ENCODE measurements at regions not wholly inside any gene's neighbourhood (a gene's known extent, or its start where the extent isn't known, plus 50 kb on each side); places are given as distances from the start of the nearest gene placed in this dataset.
"Not testable (repeated sequence)": the region's sequence is repeated elsewhere in the genome, so short reads cannot be mapped to it uniquely, and the experiment has no call there.

DNA sequence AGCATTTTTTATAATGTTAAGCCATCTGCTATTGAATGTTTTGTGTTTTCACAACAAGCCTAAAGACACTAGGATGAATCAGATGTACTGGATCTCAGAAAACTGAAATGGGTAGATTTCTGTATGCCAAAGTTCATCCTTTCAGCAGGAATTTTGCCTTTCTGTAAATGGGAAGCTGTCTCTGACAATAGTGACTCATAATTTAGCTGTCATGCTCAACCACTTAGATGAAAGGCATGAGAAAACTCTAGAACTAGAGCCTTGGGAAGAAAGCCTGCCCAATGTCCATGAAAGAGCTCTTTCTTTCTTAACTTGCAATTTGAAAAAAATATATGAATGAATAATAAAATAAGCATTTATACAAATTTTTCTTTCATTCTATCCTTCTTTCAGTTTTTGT, 616.0 kb upstream of the EDIL3 start:
- H3K4me1 ChIP-seq: no peaks in the 10 kb centered on the region
- H3K36me3 ChIP-seq: no peaks in the 10 kb centered on the region
- H3K9me3 ChIP-seq: no peaks in the 10 kb centered on the region
- DNase-seq (no peak), ATAC-seq (ENCODE audit: low FRiP score in 2 of 2) (no peak)
- TF ChIP-seq EP300 (IDR thresholded peaks at IDR 0.05) (no peak), POLR2A (IDR thresholded peaks at IDR 0.05) (no peak), POLR2AphosphoS5 (IDR thresholded peaks at IDR 0.05) (no peak), CTCF (IDR thresholded peaks at IDR 0.05) (no peak)
- H3K27me3 ChIP-seq: no peaks in the 10 kb centered on the region
- H3K27ac ChIP-seq: no peak overlapping the region
- no peak overlapping the region for H3K4me3 ChIP-seq

GRCh38 chr5:85002026-85002425, 617.3 kb upstream of the EDIL3 start:
- H3K36me3 ChIP-seq: not testable (repeated sequence)

DNA sequence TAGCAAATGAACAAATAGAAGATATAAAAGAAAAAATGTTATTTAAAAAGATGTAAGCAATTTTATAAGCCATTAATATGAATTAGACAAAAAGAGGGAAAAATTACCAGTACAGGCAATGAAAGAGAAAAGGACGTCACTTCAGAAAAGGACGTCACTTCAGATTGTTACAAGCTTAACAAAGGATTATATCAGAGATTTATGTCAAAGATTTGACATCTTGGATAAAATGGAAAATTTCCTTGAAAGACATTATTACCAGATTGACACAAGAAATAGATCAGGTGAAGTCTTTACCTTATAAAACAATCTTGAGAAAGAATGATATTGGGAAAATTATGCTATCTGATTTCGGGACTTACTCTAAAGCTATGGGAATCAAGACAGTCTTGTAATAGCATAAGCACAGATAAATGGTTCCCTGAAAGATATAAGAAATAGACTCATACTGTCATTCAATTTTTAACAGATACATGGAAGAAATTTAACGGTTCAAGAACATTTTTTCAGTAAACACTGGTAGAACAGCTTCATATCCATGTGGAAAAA, 625.4 kb upstream of the EDIL3 start:
- DNase-seq (no peak), ATAC-seq (ENCODE audit: low FRiP score in 2 of 2) (no peak)
- no peaks in the 10 kb centered on the region for H3K36me3 ChIP-seq
- H3K4me1 ChIP-seq: no peaks in the 10 kb centered on the region
- H3K9me3 ChIP-seq: no peaks in the 10 kb centered on the region
- no peaks in the 10 kb centered on the region for H3K27me3 ChIP-seq
- TF ChIP-seq EP300 (IDR thresholded peaks at IDR 0.05) (no peak), POLR2A (IDR thresholded peaks at IDR 0.05) (no peak), CTCF (IDR thresholded peaks at IDR 0.05) (no peak), POLR2AphosphoS5 (IDR thresholded peaks at IDR 0.05) (no peak)
- H3K27ac ChIP-seq: no peak overlapping the region
- H3K4me3 ChIP-seq: no peak overlapping the region
- WGBS, 2 donors: 90 to 94% methylated on average over 4 of the region's 4 CpGs

More at GRCh38 chr5:85002026-85002425, 617.3 kb upstream of the EDIL3 start:
- not testable (repeated sequence) for H3K9me3 ChIP-seq; DNase-seq; ATAC-seq (ENCODE audit: low FRiP score in 2 of 2); H3K4me3 ChIP-seq; H3K27ac ChIP-seq; H3K4me1 ChIP-seq; H3K27me3 ChIP-seq
- 94 to 95% methylated on average over 9 of the region's 9 CpGs for WGBS, 2 donors

GRCh38 chr5:85017261-85017660, 632.6 kb upstream of the EDIL3 start:
- Histone ChIP-seq H3K4me1 (no peaks in the 10 kb centered on the region), H3K9me3 (no peaks in the 10 kb centered on the region), H3K36me3 (no peaks in the 10 kb centered on the region), H3K27me3 (no peaks in the 10 kb centered on the region), H3K4me3 (no peak overlapping the region), H3K27ac (no peak overlapping the region)
- DNase-seq: no peak
- WGBS, 2 donors: 81 to 83% methylated on average over 2 of the region's 2 CpGs
- ATAC-seq (ENCODE audit: low FRiP score in 2 of 2): no peak
- TF ChIP-seq CTCF (IDR thresholded peaks at IDR 0.05): no peak
- TF ChIP-seq POLR2A (IDR thresholded peaks at IDR 0.05): no peak
- TF ChIP-seq EP300 (IDR thresholded peaks at IDR 0.05): no peak
- no peak for TF ChIP-seq POLR2AphosphoS5 (IDR thresholded peaks at IDR 0.05)

DNA sequence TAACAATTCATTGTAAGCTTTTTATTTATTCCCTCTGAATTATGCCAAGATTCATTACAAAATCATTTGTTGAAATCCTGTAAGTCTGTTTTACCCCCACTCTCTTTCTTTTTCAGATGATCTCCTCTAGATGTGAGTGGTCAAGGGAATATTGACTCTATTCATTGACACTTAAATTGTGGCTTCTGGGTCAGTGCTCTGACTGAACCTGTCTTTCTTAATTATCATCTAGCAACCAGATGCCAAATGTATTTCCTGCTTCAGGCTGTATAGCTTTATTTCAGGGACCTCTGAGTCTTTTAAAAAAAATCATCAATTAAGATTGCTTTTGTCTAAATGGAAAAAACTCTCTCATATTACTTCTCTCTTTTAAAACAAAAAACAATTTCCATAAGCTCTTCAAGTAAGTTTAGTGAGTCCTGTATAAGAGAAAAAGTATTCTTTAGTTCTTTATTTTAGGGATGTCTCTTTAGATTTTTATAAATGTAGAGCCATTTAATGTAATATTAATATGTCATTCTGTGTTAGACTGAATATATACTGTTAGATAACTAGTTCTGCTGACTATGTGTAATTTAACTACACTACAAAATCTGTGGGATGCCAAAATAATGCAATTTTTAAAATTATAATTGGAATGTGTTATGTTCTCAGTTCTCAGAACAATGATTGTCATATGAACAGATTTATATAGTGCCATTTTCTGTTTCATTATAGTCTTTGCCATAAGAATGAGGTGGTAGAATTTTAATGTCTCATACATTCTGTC, 645.8 kb upstream of the EDIL3 start:
- no peaks in the 10 kb centered on the region for H3K4me1 ChIP-seq
- no peaks in the 10 kb centered on the region for H3K27me3 ChIP-seq
- H3K36me3 ChIP-seq: no peaks in the 10 kb centered on the region
- H3K9me3 ChIP-seq: no peaks in the 10 kb centered on the region
- H3K27ac ChIP-seq: no peak overlapping the region
- TF ChIP-seq POLR2AphosphoS5 (IDR thresholded peaks at IDR 0.05) (no peak), CTCF (IDR thresholded peaks at IDR 0.05) (no peak), EP300 (IDR thresholded peaks at IDR 0.05) (no peak), POLR2A (IDR thresholded peaks at IDR 0.05) (no peak)
- H3K4me3 ChIP-seq: no peak overlapping the region
- no peak for ATAC-seq (ENCODE audit: low FRiP score in 2 of 2)
- DNase-seq: no peak

Data from upper lobe of left lung (tissue), 6 donors.